ENCODE measurements at regions not wholly inside any gene's neighbourhood (a gene's known extent, or its start where the extent isn't known, plus 50 kb on each side); places are given as distances from the start of the nearest gene placed in this dataset.

DNA sequence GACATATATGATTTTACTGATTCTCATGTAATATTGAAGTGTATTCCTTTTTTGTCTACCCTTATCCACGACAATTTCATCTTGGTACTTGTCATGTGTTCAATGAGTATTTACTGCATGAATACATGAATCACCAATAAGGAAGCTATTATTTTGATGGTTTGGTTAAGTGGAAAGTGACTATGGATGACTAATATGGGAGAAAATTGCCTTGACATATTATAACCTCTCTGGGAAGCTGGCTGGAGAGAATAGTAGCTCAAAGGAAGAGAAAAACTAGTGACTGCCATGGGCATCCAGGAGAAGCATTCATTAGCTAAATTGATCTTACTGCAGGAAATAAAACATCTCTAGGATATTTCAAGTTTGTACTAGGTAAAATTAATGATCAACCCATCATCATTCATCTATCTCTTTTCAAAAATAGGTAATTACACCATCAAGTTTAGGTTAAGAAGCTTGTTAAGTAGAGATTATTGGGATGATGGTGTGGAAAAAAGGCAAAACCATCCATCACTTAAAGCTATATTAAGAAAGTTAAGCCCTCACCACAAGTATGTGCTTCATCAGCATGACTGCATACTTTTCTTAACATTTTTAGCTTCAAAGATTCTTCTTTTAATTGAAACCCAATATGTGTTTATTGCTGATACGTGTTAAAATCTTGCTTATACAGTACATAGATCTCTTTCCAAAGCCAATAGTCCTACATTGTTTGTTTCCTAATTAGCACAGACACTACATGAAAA is 455.2 kb upstream of the ARPP21 start:
- in situ Hi-C loops (cut with HindIII; ENCODE audit: low pct_unique_long_range_greater_than_20kb, low sequenced_read_pairs): no loop called here
- TF ChIP-seq JUND (IDR thresholded peaks at IDR 0.05; ENCODE audit: low read depth): no peak
- no peak for DNase-seq (ENCODE audit: low read depth in 1 of 2, low spot score in 1 of 2)

DNA sequence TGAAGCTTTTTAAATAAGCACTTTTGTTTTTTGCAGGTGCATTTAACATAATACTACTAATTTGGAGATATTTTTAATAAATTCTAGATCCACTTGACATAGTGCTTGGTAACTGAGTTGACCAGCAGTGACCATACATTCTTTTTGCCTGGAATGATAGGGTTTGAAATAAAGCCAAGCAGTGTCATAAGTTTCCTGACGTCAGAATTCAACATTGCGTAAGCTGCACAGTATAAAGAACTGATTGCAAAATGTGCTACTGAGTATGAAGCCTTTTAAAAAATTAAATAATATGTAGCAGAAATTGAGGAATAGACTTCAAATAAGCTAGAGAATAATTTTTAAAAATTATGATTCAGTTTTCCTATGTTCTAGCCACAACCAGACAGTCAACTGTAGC is 454.6 kb upstream of the ARPP21 start:
- no peak for TF ChIP-seq JUND (IDR thresholded peaks at IDR 0.05; ENCODE audit: low read depth)
- DNase-seq (ENCODE audit: low read depth in 1 of 2, low spot score in 1 of 2): no peak
- in situ Hi-C loops (cut with HindIII; ENCODE audit: low pct_unique_long_range_greater_than_20kb, low sequenced_read_pairs): no loop called here

GRCh38 chr3:35187908-35188307 is 451.4 kb upstream of the ARPP21 start:
- no peak for TF ChIP-seq JUND (IDR thresholded peaks at IDR 0.05; ENCODE audit: low read depth)
- DNase-seq (ENCODE audit: low read depth in 1 of 2, low spot score in 1 of 2): no peak
- in situ Hi-C loops (cut with HindIII; ENCODE audit: low pct_unique_long_range_greater_than_20kb, low sequenced_read_pairs): no loop called here

GRCh38 chr3:35194666-35195065 is 444.7 kb upstream of the ARPP21 start:
- TF ChIP-seq JUND (IDR thresholded peaks at IDR 0.05; ENCODE audit: low read depth): no peak
- in situ Hi-C loops (cut with HindIII; ENCODE audit: low pct_unique_long_range_greater_than_20kb, low sequenced_read_pairs): no loop called here
- DNase-seq (ENCODE audit: low read depth in 1 of 2, low spot score in 1 of 2): no peak

DNA sequence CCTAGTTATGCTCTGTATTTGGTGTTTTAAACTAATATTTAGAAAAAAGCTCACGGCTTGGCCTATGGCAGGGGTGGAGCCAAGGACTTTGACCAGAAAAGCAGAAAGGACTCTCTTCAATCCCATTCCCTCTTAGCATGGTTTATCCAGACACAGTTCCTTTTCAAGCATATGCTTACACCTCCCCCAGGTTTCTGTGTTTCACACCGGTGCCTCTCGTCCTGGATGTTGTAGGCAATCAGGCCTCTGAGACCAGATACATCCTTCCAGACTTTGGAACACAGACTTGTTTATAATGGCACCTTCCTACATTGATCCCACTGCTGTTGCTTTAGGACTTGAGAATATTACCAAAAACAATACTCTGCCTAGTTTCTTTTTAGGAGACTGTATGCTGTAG is 440.5 kb upstream of the ARPP21 start:
- in situ Hi-C loops (cut with HindIII; ENCODE audit: low pct_unique_long_range_greater_than_20kb, low sequenced_read_pairs): no loop called here
- DNase-seq (ENCODE audit: low read depth in 1 of 2, low spot score in 1 of 2): no peak
- TF ChIP-seq JUND (IDR thresholded peaks at IDR 0.05; ENCODE audit: low read depth): no peak

DNA sequence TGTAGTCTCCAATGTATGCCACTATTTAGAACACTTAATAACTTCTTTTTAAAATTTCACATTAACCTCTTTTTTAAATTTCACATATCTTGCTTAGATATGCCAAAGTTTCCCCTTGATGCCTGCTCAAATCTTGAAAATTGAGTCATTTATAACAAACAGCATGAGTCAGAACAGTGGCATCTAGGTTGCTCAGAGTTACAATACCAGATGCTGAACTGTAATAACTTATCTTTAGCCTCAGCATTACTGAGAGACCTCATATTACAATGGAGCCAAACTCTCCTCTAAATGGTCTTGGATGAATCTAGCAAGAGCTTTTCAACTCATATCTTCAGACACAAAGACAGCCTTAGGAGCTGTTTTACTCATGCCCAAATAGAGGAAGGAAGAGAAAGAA is 439.3 kb upstream of the ARPP21 start:
- in situ Hi-C loops (cut with HindIII; ENCODE audit: low pct_unique_long_range_greater_than_20kb, low sequenced_read_pairs): no loop called here
- DNase-seq (ENCODE audit: low read depth in 1 of 2, low spot score in 1 of 2): no peak
- TF ChIP-seq JUND (IDR thresholded peaks at IDR 0.05; ENCODE audit: low read depth): no peak

DNA sequence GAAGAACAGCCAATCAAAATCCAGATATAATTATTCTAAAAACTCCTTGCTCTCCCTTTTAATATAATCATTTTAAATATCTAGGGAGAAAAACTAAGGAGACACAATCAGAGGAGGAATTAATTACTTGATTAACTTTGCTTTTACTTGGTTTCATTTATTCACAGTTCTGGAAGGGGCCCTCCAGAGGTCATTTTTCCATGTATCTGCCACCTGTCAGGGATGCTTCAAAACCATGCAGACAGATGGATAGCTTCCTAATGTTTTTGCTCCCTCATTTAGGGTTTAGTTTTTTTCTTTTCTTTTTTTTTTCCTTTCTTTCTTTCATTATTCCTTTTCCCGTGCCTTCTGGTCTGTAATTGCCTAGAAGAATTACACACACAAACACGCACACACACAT is 438.1 kb upstream of the ARPP21 start:
- in situ Hi-C loops (cut with HindIII; ENCODE audit: low pct_unique_long_range_greater_than_20kb, low sequenced_read_pairs): no loop called here
- no peak for DNase-seq (ENCODE audit: low read depth in 1 of 2, low spot score in 1 of 2)
- TF ChIP-seq JUND (IDR thresholded peaks at IDR 0.05; ENCODE audit: low read depth): no peak

GRCh38 chr3:35215525-35216500 is 423.5 kb upstream of the ARPP21 start:
- in situ Hi-C loops (cut with HindIII; ENCODE audit: low pct_unique_long_range_greater_than_20kb, low sequenced_read_pairs): no loop called here
- TF ChIP-seq JUND (IDR thresholded peaks at IDR 0.05; ENCODE audit: low read depth): no peak

GRCh38 chr3:35216501-35217266 is 422.6 kb upstream of the ARPP21 start:
- no peak for TF ChIP-seq JUND (IDR thresholded peaks at IDR 0.05; ENCODE audit: low read depth)
- in situ Hi-C loops (cut with HindIII; ENCODE audit: low pct_unique_long_range_greater_than_20kb, low sequenced_read_pairs): no loop called here
- no peak for DNase-seq (ENCODE audit: low read depth in 1 of 2, low spot score in 1 of 2)

More at GRCh38 chr3:35215525-35216500, 423.5 kb upstream of the ARPP21 start:
- DNase-seq (ENCODE audit: low read depth in 1 of 2, low spot score in 1 of 2): peak in 1 of 2 experiments; percentile 7

DNA sequence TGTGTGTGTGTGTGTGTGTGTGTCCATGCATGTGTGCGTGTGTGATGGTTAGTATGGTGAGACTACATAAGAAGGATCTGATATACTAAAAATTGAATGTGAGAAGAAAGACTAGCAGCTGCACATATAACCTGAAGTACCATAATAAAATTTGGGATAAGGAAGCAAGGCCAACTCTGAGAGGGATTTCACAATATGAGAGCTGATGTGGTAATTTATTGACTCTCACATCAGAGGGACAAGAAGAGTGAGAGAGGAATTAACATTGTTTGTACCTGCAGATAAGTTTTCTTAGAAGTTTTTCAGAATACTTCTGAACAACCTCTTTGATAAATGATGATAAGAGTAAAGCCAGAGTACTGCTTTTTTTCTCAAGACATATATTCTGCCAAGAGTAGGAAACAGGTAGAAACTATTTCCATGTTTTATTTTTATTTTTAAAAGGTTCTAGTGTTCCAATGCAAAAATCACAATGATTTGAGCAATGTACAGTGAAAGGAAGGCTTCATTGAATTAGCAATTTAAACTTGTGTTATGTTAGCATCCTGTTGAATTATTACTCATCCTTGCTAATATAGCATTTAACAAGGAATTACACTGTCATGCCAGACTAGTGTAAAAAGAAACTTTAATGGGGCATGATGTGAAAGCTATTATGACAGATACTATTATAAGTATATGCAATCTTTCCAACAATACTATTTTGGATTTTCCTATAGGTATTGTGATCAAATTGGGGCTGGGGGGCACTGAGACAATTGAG is 415.5 kb upstream of the ARPP21 start:
- no peak for TF ChIP-seq JUND (IDR thresholded peaks at IDR 0.05; ENCODE audit: low read depth)

DNA sequence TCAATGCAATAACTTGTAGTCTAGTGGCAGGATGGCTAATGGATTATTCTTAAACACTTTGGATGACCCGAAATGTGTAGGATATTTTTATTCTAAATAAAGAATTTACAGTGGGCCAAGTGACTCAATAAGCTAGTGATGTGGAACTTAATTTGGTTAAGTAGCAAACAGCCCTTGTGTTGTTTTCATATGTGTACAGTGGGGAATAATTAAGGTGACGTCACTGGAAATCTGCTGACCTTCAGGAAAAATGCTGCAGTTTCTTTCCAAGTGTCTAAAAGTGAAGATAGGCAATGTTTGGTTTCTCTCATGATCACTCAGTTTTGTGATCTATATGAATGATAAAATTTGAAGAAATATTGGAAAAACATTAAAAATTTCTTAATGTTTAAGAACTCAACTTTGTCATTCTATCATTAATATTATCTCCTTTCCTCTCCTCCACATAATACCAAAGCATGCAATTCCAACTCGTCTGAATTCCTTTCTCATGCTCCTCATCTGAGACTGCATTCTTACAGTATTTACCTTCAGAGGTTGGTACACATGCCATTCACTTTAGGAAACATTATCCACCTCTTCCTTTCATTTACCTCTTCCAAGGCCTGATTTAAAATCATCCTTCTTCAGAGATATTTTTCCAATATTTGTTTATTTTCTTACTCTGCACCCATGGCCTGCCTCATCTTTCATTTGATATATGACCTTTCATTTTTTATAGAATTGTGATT is 414.6 kb upstream of the ARPP21 start:
- peak; percentile 39 to 79 for DNase-seq (ENCODE audit: low read depth in 1 of 2, low spot score in 1 of 2)
- no peak for TF ChIP-seq JUND (IDR thresholded peaks at IDR 0.05; ENCODE audit: low read depth)
- in situ Hi-C loops (cut with HindIII; ENCODE audit: low pct_unique_long_range_greater_than_20kb, low sequenced_read_pairs): no loop called here

More for the DNA sequence above, 415.5 kb upstream of the ARPP21 start:
- DNase-seq (ENCODE audit: low read depth in 1 of 2, low spot score in 1 of 2): peak in 1 of 2 experiments; percentile 25
- in situ Hi-C loops (cut with HindIII; ENCODE audit: low pct_unique_long_range_greater_than_20kb, low sequenced_read_pairs): no loop called here
